ENCODE measurements at regions not wholly inside any gene's neighbourhood (a gene's known extent, or its start where the extent isn't known, plus 50 kb on each side); places are given as distances from the start of the nearest gene placed in this dataset.

DNA sequence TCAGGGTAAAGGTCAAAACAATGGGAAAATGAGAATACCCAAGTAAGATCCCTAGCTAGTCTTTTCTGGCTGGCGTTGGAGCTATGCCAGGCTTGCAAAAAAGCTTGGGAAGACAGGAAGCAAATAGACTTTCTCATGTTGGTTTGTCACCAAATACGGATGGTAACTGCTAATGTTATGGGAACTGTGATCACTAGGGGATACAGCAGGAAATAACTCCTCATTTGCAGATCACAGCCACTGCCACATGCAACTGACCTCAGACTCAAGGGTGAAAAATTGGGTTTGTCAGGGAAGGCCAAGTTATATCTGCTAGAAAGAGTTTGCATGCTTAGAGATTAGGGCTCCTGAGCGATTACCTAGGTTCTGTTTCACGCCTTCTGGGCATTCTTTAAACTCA is 162.9 kb downstream of the NHLRC3 start:
- Histone ChIP-seq H3K4me1 (ENCODE audit: insufficient read depth) (no peaks in the 10 kb centered on the region), H3K27ac (no peak overlapping the region), H3K79me2 (ENCODE audit: insufficient read depth) (no peaks in the 10 kb centered on the region), H3K4me3 (no peak overlapping the region), H3K9me2 (ENCODE audit: insufficient read depth) (no peaks in the 10 kb centered on the region), H3K9ac (no peak overlapping the region), H3K9me3 (ENCODE audit: low read depth) (no peaks in the 10 kb centered on the region), H2AFZ (no peak overlapping the region), H3K27me3 (replicated peaks; ENCODE audit: insufficient read depth) (no peaks in the 10 kb centered on the region), H3F3A (ENCODE audit: insufficient read depth) (no peaks in the 10 kb centered on the region), H4K20me1 (ENCODE audit: insufficient read depth) (no peaks in the 10 kb centered on the region), H3K4me2 (ENCODE audit: unreplicated experiment) (no peak overlapping the region), H3K36me3 (ENCODE audit: low read depth) (no peaks in the 10 kb centered on the region)
- in situ Hi-C loops (cut with MboI): no loop called here
- TF ChIP-seq EZH2 (IDR thresholded peaks at IDR 0.05; ENCODE audit: insufficient read depth, poor library complexity, severe bottlenecking) (no peak), EZH2phosphoT487 (IDR thresholded peaks at IDR 0.05; ENCODE audit: insufficient read depth, low read depth) (no peak)
- no peak for DNase-seq
- 47 to 50% methylated on average over 4 of the region's 4 CpGs for WGBS, 2 experiments (ENCODE audit: low coverage in 1 of 2, low lambda C conversion rate in 2 of 2, missing lambda C conversion rate in 2 of 2)

DNA sequence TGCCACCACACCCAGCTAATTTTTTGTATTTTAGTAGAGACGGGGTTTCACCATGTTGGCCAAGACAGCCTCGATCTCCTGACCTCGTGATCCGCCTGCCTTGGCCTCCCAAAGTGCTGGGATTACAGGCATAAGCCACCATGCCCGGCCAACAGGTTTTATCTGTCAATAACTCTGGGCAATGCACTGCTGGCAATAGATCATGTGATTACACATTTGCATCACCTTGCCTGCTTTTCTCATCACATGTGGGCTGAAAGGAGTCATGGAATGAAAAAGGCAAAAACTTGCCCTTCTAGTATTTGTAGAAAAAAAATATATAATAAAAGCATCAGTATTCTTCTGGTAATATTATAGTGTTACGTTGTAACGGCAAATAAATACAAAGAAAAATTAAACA is 164.5 kb downstream of the NHLRC3 start:
- Histone ChIP-seq H3K9ac (no peak overlapping the region), H3K4me2 (ENCODE audit: unreplicated experiment) (no peak overlapping the region), H3K4me1 (ENCODE audit: insufficient read depth) (no peaks in the 10 kb centered on the region), H3F3A (ENCODE audit: insufficient read depth) (no peaks in the 10 kb centered on the region), H3K4me3 (no peak overlapping the region), H3K79me2 (ENCODE audit: insufficient read depth) (no peaks in the 10 kb centered on the region), H4K20me1 (ENCODE audit: insufficient read depth) (no peaks in the 10 kb centered on the region), H3K9me2 (ENCODE audit: insufficient read depth) (no peaks in the 10 kb centered on the region), H2AFZ (no peak overlapping the region), H3K27me3 (replicated peaks; ENCODE audit: insufficient read depth) (no peaks in the 10 kb centered on the region), H3K36me3 (ENCODE audit: low read depth) (no peaks in the 10 kb centered on the region), H3K9me3 (ENCODE audit: low read depth) (no peaks in the 10 kb centered on the region), H3K27ac (no peak overlapping the region)
- DNase-seq: no peak
- WGBS, 2 experiments (ENCODE audit: low coverage in 1 of 2, low lambda C conversion rate in 2 of 2, missing lambda C conversion rate in 2 of 2): 41 to 43% methylated on average over 7 of the region's 7 CpGs
- in situ Hi-C loops (cut with MboI): no loop called here
- TF ChIP-seq EZH2phosphoT487 (IDR thresholded peaks at IDR 0.05; ENCODE audit: insufficient read depth, low read depth) (no peak), EZH2 (IDR thresholded peaks at IDR 0.05; ENCODE audit: insufficient read depth, poor library complexity, severe bottlenecking) (no peak)

DNA sequence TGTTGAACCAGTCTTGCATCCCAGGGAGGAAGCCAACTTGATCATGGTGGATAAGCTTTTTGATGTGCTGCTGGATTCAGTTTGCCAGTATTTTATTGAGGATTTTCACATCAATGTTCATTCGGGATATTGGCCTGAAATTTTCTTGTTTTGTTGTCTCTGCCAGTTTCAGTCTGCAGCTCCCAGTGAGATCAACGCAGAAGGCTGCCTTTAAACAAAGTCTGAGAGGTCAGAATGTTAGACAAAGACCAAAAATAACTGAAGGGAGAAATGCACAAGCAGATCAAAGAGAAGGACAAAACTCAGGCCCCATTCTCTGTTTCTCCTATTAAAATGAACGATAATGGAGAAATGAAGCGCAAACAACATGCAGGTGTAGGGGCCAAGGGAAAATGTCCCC is 170.4 kb downstream of the NHLRC3 start:
- Histone ChIP-seq H3K4me2 (ENCODE audit: unreplicated experiment) (no peak overlapping the region), H3K9me2 (ENCODE audit: insufficient read depth) (no peaks in the 10 kb centered on the region), H2AFZ (no peak overlapping the region), H3K4me3 (no peak overlapping the region), H3K9ac (no peak overlapping the region), H3K27ac (no peak overlapping the region), H3K27me3 (replicated peaks; ENCODE audit: insufficient read depth) (no peaks in the 10 kb centered on the region), H3F3A (ENCODE audit: insufficient read depth) (peaks cover 5% of the 10 kb centered on the region; the same call in 1 of the 2 replicates), H4K20me1 (ENCODE audit: insufficient read depth) (no peaks in the 10 kb centered on the region), H3K79me2 (ENCODE audit: insufficient read depth) (no peaks in the 10 kb centered on the region), H3K4me1 (ENCODE audit: insufficient read depth) (peaks cover 11% of the 10 kb centered on the region), H3K9me3 (ENCODE audit: low read depth) (no peaks in the 10 kb centered on the region), H3K36me3 (ENCODE audit: low read depth) (no peaks in the 10 kb centered on the region)
- 14 to 22% methylated on average over 4 of the region's 4 CpGs for WGBS, 2 experiments (ENCODE audit: low coverage in 1 of 2, low lambda C conversion rate in 2 of 2, missing lambda C conversion rate in 2 of 2)
- no peak for DNase-seq
- TF ChIP-seq EZH2 (IDR thresholded peaks at IDR 0.05; ENCODE audit: insufficient read depth, poor library complexity, severe bottlenecking): no peak
- in situ Hi-C loops (cut with MboI): no loop called here

DNA sequence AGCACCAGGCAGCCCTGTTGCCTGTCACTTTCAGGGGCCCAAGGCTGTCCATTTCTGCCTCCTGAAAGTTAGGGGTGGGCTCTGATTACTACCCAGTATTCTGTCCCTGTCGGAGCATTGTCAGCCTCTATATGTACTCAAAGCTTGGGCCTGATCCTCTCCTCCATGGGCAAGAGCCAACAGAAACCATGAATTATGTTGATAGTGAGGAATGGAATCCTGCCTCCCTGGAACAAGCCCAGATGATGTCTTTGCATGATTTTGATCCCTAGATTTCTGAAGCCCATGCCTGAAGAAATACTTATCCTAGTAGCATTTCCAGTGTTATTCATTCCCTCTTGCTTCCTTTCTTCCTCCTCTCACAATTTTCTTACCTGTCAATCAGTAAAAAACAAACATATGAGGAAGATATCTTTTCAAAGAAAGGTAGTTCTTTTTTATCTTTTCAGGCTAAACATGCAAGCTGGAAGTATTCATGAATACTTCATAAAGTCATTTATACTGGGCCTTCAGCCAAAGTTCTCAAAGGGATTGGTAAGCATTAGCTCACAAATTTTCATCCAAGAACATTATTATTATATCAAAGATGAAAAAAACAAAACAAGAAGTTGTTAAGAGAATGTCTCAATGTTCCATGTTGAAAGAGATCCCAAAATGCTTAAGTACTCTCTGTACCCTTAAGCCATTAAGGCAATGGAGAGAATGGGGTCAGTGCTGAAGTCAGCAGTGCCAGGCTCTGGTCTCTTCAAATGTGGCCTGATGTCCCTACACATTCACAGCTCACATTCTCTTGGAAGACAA is 171.7 kb downstream of the NHLRC3 start:
- Histone ChIP-seq H3K9me2 (ENCODE audit: insufficient read depth) (no peaks in the 10 kb centered on the region), H3K27ac (no peak overlapping the region; the same call in 1 of the 2 replicates), H3K79me2 (ENCODE audit: insufficient read depth) (no peaks in the 10 kb centered on the region), H2AFZ (no peak overlapping the region), H3K27me3 (replicated peaks; ENCODE audit: insufficient read depth) (no peaks in the 10 kb centered on the region), H3K4me3 (no peak overlapping the region), H3F3A (ENCODE audit: insufficient read depth) (peaks cover 5% of the 10 kb centered on the region; the same call in 1 of the 2 replicates), H3K9ac (no peak overlapping the region), H3K36me3 (ENCODE audit: low read depth) (no peaks in the 10 kb centered on the region), H3K4me2 (ENCODE audit: unreplicated experiment) (no peak overlapping the region), H3K4me1 (ENCODE audit: insufficient read depth) (peaks cover 11% of the 10 kb centered on the region), H3K9me3 (ENCODE audit: low read depth) (no peaks in the 10 kb centered on the region), H4K20me1 (ENCODE audit: insufficient read depth) (no peaks in the 10 kb centered on the region)
- peak; percentile 24 for DNase-seq
- in situ Hi-C loops (cut with MboI): no loop called here
- TF ChIP-seq EZH2phosphoT487 (IDR thresholded peaks at IDR 0.05; ENCODE audit: insufficient read depth, low read depth) (no peak), EZH2 (IDR thresholded peaks at IDR 0.05; ENCODE audit: insufficient read depth, poor library complexity, severe bottlenecking) (no peak)
- WGBS, 2 experiments (ENCODE audit: low coverage in 1 of 2, low lambda C conversion rate in 2 of 2, missing lambda C conversion rate in 2 of 2): 44 to 50% methylated on average over 1 of the region's 1 CpG
